NB4 (cell line): ENCODE measurements at regions not wholly inside any gene's neighbourhood (a gene's known extent, or its start where the extent isn't known, plus 50 kb on each side); places are given as distances from the start of the nearest gene placed in this dataset.

Experiments
- MYC ChIP-seq: IDR thresholded peaks from 2 replicates; pipeline ENCODE4 v1.6.1; 2011; ENCODE audit warnings: low read depth, low read length
- POLR2A ChIP-seq: IDR thresholded peaks from 2 replicates; pipeline ENCODE4 v1.6.1; 2011; ENCODE audit warnings: mild to moderate bottlenecking; ENCODE audit not compliant: insufficient read length; ENCODE audit errors: extremely low read depth
- TF ChIP-seq, protein P1 (sequence below): IDR thresholded peaks from one replicate; pipeline ENCODE4 v1.5.1; 2012; ENCODE audit warnings: low read depth, low read length
- TF ChIP-seq, protein P2 (sequence below): IDR thresholded peaks from 2 replicates; pipeline ENCODE4 v1.6.1; 2011; ENCODE audit warnings: low read depth, low read length

DNA sequence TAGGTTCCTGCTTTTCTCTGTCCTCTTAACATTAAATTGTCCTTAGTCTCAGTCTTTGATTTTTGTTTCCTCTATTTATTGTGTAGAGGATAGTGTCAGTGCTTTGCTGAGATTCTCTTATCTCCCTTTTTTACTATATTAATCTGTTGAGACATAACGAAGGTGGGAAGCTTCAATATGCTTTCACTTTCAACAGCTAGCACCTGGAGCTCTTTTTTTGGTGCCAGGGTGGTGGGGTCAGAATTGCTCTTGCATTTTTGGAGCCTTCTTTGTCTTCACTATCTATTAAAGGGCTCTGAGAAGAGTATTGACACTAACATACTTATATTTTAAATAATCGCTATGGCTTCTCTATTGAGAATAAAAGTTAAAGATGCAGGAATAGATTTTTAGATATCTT, 97.1 kb upstream of the EPHA7 start:
- TF ChIP-seq, protein P1, sequence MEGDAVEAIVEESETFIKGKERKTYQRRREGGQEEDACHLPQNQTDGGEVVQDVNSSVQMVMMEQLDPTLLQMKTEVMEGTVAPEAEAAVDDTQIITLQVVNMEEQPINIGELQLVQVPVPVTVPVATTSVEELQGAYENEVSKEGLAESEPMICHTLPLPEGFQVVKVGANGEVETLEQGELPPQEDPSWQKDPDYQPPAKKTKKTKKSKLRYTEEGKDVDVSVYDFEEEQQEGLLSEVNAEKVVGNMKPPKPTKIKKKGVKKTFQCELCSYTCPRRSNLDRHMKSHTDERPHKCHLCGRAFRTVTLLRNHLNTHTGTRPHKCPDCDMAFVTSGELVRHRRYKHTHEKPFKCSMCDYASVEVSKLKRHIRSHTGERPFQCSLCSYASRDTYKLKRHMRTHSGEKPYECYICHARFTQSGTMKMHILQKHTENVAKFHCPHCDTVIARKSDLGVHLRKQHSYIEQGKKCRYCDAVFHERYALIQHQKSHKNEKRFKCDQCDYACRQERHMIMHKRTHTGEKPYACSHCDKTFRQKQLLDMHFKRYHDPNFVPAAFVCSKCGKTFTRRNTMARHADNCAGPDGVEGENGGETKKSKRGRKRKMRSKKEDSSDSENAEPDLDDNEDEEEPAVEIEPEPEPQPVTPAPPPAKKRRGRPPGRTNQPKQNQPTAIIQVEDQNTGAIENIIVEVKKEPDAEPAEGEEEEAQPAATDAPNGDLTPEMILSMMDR: no peak
- TF ChIP-seq POLR2A (no peak), MYC (no peak)
- TF ChIP-seq, protein P2, sequence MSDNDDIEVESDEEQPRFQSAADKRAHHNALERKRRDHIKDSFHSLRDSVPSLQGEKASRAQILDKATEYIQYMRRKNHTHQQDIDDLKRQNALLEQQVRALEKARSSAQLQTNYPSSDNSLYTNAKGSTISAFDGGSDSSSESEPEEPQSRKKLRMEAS: no peak
